NCI-H510A treated with DMSO at 0.1 percent for 48 hours (cell line): ENCODE measurements at regions not wholly inside any gene's neighbourhood (a gene's known extent, or its start where the extent isn't known, plus 50 kb on each side); places are given as distances from the start of the nearest gene placed in this dataset.

ENCODE experiments used
- DNase-seq: peaks from one replicate; lab custom pipeline; 2025; lab: John Stamatoyannopoulos, UW

DNA sequence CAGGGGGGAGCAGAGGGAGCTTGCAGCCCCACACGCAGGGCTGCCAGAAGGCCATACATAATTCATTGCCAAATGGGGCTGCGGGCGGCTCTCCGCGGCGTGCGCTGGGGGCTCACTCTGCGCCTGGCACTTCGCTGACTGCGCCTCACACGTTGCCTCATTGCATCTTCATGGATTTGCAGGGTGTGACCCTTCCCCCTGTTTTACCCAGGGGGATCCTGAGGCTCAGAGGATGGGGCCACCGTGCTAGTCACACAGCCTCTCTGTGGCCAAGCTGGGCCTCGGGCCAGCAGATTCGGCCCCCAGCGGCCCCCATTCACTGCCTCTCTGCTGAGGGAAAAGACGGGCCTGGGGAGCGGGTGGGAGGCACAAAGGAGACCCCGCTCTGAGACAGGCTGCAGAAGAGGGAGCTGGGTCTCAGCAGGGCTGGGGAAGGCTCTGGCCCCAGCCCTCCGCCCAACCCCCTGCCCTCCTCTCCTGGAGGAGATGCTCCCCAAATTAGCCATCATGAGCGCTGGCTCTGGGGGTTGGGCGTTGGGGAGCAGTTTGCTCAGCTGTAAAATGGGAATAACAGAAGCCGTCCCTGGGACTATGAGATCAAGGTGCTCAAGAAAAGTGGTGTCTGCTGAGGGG, 115.5 kb downstream of the C9orf50 start:
- no peak for DNase-seq

DNA sequence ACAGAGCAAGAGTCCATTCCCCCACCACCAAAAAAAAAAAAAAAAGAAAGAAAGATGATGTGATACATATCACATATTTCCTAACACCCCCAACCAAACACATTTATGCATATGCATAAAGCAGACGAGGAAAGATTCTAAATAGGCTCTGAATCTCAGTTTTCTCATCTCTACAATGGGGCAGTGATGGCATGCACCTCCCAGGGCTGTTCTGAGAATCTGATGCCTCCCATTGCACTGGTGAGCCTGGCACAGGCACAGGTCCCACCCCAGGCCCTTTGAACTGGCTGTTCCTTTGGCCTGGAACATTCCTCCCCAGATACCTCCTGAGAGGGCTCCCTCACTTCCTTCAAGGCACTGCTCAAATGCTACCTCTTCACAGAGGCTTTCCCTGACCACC, 116.5 kb downstream of the C9orf50 start:
- DNase-seq = no peak

DNA sequence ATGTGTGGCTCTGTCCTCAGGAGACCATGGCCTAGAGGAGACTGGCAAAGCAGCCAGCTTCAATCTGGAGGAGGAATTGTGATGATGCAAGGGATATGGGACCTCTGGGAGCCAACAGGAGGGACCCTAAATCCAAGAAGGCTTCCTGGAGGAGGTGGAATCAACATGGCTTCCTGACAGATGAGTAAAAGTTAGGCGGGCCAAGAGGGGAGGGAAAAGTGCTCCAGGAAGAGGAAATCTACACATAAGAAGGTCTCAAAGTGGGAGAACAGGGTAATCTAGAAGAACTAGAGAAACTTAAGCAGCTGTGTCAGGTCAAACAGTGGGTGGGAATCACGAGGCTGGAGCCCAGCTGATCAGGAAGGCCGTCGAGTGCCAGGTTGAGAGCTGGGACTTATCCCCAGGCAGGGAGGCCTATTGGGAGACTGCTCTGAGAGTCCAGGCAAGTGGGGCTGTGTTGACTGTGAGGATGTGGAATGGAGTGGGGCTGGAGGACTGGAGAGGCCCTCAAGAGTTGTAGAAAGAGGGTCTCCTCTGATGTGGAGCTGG, 119.1 kb downstream of the C9orf50 start:
- no peak for DNase-seq

DNA sequence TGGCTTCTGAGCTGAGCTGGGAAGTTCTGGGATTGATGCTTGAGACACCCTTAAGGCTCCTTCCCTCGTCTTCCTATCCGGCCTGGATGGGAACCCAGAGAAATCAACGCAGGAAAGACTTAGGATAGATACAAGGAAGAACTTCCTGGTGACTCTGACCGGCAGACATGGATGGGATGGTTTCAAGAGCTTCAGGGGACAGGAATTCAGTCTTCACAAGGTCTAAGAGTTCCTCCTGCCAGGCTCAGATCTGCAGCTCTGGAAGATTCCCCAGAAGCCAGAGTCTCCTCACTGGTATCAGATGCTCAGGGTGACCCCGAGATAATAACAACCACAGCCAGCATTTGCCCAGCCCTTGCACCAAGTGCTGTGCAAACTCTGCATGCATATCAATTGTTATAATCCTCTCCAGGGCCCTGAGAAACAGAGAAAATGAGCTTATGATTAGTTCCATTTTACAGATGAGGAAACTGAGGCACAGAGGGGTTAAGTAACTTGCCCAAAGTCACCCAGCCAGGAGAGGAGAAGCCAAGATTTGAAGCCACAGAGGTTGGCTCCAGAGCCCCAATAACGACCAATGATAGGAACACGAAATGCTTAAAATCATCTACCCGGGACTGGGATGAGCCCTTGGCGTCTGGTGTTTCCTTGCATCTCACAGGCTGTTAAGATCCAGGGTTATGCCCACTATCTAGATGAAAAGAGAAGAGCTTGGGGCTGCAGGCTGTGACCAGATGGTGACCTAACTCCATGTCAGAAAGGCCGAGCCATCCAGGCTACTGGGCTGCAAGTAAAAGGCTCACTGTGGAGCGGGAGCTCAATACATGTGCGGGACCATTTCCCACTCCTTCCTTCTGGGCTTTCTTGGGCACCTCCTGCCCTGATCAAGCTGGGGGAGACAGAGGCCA, 119.8 kb downstream of the C9orf50 start:
- no peak for DNase-seq

DNA sequence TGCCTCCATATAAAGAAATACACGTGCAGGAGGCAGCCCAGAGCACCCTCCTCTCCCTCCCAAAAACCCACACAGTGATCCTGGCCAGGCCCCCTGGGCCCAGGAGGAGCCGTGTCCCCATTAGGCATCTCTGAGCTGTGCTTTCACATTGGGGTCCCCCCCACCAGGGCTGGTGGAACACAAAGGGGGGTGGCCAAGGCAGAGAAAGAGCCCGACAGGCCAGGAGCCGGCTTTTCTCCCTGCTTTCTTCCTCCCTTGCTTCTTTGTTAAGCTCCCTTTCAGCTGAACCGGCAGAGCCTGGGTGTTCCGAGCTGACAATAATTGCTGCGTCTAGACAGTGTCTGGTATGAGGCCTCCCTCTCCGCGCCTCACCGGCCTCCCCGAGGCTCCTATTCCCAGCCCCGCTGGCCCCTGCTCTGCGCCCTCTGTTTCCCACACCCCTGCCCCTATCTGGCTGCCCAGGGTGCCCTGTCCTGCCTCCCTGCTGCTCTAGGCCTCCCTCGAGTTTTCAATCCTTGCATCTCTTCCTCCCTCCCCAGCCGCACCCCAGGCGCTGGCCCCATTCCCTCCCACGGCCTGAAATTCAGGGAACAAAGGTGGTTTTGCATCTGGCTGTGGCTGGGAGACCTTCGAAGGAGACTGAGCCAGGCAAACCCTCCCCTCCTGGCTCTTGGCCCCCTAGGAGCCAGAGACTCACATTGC, 120.6 kb downstream of the C9orf50 start:
- DNase-seq = no peak

DNA sequence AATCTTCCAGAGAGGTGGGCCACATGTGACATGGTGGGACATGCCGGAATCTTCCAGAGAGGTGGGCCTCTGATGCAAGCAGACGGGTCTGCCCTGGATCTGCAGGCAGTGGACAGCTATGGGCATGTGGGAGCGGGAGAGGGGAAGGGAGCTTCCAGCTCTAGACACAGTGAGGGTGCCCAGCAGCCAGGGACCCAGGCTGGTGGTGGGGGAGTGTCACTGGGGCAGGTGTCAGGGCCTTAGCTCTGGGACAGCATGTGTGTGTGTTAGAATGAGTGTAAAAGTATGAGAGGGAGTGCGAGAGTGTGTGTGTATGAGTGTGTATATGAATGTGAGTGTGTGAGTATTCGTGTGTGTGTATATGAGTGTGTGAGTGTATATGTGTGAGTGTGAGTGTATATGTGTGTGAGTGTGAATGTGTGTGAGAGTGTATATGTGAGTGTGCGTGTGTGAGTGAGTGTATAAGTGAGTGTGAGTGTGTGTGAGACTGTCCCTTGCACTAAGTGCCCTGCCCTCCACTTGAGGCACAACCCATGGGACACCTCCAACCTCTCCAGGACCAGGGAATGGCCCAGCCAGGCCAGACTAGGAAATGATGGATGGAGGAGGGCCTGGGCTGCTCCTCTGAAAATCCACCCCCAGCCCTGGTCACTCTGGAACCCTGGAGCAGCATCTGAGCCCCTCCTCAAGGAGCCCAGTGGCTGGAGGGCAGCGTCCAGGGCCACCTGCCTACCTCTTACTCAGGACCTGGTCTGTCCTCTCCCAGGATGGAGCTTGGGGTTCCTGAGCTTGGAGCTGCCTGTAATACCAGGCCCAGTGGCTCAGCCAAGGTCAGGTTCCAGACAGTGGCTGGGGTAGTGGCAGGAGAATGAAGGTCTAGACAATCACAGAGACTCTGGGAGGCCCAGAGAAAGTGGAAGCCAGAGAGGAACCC, 122.2 kb downstream of the C9orf50 start:
- no peak for DNase-seq

DNA sequence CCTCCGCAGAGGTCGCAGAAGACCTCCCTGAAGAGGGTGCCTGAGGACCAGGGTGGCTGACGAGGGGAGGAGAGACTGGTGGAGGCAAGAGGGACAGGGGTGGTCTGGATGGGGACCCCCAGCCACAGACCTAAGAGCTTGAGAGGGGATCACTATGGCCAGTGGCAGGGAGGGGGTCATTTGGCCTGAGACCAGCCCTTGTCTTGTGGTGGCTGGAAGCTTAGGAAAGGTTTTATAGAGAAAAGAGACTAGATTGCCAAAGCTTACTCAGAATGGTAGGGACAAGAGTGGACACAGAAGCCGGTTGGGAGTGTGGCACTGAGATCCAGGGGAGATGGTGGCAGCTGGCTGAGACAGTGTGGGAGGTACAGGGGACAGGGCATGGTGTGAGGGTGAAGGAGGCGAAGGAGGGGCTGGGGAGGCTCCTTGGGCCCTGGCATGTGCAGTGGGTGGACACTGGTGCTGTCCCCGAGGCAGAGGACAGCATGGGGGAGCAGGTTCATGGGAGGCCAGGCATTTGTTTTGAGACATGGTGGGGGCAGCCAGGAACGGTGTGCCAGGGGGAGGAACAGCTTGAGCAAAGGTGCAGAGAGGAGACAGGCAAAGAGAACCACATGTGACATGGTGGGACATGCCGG, 123.0 kb downstream of the C9orf50 start:
- DNase-seq = no peak

DNA sequence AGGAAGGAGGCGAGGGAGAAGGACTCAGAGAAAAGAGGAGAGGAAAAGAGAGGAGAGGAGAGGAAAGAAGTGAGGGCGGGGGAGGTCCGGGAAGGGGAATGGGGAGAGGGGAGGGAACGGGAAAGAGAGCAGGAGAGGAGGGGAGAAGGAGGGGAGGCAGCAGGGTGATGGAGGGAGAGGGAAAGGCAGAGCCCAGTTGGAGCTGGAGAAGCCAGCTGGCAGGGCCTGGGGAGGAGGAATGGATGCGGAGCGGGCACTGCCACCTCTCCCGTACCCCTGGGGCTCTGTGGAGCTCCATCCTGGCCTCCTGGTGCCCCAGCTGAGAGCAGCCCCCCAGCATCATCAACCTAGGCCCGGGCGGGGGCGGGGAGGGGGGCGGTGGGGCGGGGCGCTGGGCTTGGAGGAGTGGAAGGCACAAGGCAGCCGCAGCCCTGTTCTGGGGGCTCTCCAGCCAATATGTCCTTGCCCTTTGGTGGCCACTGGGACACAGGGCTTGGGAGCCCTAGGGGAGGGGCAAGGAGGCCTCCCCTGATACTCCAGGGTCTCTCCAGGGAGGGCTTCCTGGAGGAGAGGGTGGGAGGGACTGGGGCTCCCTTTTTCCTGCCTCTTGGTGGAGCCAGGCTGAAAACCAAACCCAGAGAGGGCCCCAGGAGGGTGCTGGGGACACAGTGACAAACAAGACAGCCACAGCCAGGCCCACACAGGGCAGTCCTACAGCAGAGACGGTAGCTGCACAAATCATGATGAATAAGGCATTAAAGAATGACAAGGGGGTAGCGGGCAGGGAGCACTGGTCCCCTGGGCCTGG, 123.7 kb downstream of the C9orf50 start:
- peak; percentile 94 for DNase-seq

DNA sequence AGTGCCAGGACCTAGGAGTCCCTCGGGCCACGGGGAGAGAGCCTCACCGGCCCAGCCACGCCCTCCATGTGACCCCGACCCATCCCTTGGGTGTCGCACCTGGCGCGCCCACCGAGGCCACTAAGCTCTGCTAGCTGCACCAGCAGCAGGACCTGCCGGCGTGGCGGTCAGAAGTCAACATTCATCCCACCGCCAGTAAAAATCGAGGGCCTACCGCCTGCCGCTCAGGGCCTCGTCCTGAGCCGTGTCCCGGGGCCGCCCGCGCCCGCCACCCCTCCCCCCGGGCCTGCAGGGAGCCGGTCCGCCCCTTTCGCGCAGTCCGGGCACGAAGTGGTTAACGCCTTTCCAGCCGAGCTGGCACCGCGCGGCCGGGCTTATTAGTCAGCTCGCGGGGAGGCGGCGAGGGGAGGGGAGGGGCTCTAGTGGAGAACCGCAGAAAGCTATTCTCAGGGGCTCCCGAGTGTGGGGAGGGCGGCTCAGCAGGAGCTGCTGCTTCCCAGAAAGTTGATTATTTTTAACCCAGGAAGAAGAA, 124.4 kb downstream of the C9orf50 start:
- peak; percentile 94 for DNase-seq

DNA sequence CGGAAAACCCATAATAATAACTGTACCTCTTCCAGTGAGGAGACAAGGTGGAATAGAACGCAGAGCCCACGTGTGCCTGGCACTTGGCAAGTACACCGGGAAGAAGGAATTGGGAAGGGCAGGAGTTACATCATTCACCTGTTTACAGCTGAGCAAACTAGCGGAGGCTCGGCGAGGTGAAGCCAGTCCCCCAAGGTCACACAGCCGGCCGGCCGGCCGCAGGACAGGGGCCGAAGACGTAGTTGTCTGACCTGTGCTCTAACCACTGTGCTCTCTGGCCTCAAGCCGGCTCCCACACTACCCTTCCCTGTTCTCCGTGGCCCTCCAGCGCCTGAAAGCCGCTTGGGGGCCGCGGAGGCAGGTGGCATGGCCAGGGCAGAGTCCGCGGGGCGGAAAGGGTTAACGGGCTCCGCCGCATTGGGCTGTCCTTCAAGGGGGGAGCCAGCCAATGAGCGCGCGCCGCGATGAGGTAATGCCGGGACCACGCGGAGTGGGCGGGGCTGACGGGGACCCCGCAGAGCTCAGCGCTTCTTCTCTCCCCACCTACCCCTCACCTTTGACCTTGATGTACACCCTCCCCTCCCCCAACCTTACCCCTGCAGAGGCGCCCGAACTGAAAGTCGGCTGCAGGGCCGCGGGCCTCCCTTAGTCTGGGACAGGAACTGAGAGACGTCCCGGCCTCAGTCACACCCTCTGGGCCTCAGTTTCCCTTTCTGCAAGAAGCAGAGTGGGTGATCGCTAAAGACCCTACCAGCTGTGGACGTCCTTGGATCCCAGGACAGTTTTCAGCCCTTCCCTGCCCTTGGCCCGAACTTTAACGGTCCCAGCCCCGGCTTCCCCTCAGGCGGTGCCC, 125.1 kb downstream of the C9orf50 start:
- DNase-seq = peak; percentile 88

DNA sequence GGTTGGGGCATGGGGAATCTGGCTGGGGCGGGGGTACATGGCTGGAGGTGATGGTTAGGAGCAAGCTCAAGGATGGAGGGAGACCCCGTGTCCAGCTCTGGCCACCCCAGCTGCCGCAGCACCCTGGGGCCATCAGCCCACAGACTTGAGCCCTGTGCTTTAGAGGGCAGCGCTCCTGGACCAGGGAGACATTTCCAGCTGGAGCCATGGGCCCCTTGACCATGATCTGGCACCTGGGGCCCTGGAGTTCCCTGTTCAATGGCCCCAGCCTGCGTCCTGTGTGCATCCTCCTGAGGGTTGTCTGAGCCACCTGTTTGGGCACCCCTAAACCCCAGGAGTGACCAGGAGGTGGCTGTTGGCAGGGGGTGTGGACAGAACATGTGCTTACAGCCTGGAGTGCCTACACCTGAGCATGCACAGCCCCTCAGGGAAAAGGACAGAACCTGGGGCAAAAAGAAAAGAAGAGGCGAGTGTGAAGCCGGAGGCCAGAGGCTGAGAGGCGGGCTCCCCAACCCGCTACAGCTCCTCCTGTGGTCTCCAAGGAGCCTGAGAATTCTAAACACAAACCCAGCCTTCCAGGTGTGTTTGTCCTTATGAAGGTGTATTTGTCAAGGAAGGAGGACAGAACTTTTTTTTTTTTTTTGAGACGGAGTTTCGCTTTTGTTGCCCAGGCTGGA, 126.7 kb downstream of the C9orf50 start:
- DNase-seq = no peak

DNA sequence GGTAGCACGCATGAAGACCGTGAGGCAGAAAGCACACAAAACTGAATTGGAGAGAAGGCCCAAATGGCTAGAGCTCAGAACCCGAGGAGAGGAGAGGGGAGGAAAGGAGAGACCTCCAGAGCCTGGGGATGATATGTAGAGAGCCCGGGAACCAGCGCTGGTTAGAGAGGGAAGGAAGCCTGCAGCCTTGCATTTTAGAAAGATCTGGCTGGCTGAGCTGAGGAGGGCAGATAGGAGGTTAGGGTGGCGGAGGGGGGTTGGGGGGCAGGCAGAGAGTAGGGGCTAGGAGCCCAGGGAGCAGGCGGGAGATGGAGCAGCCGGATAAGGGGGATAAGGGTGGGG, 127.2 kb downstream of the C9orf50 start:
- no peak for DNase-seq

DNA sequence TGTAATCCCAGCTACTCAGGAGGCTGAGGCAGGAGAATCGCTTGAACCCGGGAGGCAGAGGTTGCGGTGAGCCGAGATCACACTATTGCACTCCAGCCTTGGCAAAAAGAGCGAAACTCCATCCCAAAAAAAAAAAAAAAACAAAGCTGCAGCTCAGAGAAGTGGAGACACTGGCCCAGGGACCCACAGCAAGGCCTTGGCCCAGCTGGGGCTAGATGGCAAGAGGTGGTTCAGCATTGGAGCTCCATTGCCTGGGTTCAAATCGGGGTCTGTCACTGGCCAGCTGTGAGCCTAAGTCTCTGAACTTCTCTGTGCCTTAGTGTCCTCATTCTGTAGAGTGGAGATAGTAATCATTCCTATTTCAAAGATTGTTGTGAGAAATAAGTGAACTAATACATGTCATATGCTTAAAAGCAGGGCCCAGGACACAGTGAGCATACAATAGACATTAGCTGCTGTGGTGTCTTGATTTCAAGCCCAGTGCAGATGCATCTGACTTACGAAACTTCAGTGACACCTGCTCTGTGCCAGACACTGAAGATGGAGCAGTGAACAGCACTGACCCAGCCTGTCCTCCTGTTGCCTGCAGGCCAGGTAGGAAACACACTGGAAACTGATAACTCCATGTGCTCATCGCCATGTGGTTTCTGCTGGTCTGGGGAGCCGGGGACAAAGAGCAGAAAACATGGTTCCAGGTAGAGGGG, 127.7 kb downstream of the C9orf50 start:
- no peak for DNase-seq

DNA sequence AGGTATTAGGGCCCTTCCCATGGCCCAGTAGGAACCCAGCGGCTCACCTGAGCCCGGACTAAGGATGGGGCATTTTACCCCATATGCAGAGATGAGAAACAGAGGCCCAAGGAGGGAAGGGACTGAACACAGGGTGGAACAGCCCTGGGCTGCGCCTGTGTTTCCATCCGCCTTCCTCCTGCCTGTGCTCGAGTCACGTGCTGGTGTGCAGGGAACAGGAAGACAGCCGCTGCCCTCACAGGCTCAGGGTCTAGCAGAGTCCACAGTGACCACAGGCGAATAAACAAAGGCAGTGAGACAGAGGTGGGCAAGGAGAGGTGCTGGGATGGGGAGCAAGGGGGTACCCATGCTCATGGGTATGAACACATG, 129.4 kb downstream of the C9orf50 start:
- no peak for DNase-seq

DNA sequence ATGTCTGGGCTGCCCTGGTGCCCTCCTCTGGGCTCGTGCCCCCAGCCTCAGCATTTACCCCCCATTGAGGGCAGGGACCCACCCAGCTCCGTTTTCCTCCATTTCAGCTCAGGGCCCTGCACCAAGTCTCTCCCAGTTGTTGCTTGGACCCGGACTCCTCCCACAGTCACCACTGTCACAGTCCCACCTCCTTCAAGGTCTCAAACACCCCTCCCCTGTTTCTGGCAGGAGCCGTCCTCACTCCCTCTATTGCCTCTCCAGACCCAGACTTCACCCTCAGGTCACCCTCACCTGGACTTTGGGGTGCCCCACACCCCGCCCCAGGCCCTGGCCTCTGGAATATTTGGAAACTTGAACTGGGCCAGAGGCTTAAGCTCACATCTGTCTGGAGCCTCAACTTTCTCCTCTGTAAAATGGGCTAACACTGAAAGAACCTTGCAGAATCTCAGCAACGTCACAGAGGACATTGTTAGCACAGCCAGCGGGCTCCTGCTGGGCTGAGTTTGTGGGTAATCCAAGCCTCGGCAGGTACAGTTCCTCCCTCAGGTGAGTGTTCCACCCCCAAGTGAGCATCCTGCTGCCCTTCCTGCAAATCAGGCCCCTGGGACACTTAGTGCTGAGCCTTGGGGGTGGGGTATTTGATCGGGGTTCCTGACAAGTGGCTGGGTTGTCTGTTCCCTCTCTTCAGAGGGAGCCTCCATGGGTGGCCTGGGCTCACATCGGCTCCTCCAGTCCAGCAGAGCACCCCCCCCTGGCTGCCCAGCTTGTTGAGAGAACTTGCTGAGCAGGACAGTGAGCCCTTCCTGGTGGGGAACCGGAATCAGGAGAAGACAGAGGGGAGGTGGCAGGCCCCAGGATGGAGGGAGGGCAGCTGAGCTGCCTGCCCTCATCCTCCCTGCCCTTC, 130.1 kb downstream of the C9orf50 start:
- no peak for DNase-seq

DNA sequence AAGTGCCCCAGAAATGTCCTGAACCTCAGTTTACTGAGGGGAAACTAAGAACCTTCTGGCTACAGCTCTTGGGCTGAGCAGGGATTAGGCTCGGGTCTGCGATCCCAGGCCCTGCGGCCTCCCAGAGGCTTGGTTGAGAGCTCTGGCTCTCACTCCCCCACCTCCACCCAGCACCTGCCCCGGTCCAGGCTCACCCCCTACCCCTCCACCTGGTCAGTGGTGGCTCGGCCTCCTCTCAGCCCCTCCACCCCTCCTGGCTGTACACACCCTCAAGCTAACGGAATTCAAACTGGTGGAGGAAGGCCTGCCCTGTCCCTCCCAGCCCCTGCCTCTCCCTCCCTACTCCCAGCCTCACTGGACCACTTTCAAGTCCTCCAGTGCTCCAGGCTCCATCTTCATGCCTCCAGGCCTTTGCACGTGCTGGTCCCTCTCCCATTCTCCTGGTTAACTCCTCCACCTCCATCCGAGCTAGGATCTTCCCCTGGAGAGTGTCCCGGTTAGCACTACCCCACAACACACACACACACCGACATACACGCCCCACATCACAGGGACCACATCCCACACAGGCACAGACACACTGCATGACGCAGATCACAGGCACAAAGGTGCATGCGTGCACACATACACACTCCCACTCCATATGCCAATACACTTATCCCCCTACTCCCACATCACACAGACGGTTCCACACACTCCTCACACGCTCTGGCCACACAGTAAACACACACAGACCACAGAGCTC, 130.9 kb downstream of the C9orf50 start:
- no peak for DNase-seq
